Loucy (cell line): ENCODE measurements at regions not wholly inside any gene's neighbourhood (a gene's known extent, or its start where the extent isn't known, plus 50 kb on each side); places are given as distances from the start of the nearest gene placed in this dataset.

ENCODE experiments used
- EZH2phosphoT487 ChIP-seq: fragments of 200-600 bp; IDR thresholded peaks from 2 replicates; pipeline ENCODE4 v1.6.1; 2018; ENCODE audit warnings: antibody characterized with exemption, mild to moderate bottlenecking, moderate library complexity, borderline replicate concordance
- TF ChIP-seq, protein P1 (sequence below): fragments of 200-600 bp; sonication (generic); conservative IDR thresholded peaks from 2 replicates; pipeline ENCODE4 v1.5.1; 2014; ENCODE audit warnings: mild to moderate bottlenecking, antibody characterized with exemption, low read length

DNA sequence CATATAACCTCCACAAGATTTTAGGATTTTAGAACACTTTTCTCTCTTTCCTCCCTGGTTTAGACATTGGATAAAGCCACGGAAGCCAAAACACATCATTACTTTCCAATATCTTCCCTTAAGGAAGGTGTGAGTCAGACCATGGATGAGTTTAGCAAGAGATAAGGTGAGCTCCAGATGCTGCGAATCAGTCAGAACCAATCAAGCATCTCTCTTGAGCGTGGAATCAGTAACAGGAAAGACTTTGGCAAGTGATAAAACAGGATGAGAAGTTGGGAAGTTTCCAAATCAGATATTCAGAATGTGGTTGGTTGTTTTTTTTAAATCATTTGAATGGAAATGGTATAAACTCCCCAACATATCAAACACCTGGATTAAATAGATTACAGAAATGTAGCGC is 397.8 kb downstream of the EFNA5 start:
- TF ChIP-seq, protein P1, sequence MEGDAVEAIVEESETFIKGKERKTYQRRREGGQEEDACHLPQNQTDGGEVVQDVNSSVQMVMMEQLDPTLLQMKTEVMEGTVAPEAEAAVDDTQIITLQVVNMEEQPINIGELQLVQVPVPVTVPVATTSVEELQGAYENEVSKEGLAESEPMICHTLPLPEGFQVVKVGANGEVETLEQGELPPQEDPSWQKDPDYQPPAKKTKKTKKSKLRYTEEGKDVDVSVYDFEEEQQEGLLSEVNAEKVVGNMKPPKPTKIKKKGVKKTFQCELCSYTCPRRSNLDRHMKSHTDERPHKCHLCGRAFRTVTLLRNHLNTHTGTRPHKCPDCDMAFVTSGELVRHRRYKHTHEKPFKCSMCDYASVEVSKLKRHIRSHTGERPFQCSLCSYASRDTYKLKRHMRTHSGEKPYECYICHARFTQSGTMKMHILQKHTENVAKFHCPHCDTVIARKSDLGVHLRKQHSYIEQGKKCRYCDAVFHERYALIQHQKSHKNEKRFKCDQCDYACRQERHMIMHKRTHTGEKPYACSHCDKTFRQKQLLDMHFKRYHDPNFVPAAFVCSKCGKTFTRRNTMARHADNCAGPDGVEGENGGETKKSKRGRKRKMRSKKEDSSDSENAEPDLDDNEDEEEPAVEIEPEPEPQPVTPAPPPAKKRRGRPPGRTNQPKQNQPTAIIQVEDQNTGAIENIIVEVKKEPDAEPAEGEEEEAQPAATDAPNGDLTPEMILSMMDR, result no peak
- TF ChIP-seq EZH2phosphoT487, result no peak
